ENCODE measurements at regions not wholly inside any gene's neighbourhood (a gene's known extent, or its start where the extent isn't known, plus 50 kb on each side); places are given as distances from the start of the nearest gene placed in this dataset.
"Not testable (repeated sequence)": the region's sequence is repeated elsewhere in the genome, so short reads cannot be mapped to it uniquely, and the experiment has no call there.

DNA sequence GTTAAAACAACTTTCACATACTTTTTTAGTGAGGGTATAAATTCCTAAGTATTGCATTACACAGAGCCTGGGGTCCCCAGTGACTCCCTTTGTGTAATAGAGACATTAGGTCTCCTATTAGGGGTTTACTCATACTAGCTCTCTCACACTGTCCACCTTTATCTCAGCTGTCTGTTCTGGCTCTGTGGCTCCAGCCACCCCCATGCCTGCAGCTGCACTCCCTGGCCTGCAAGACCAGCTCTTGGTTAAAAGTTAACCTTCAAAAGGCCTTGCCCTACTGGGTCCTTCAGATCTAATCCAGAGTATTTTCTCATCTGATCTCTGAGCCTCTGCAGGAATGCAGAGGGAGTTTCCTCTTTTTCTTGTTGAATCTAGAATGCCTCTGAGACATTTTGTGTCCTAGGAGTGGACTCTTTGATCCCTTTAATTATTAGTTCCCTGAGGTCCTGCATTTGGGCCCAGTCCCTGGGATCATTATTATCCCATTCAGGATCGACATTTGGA lies 280.9 kb downstream of the PYDC2 start:
- not testable (repeated sequence) for DNase-seq

DNA sequence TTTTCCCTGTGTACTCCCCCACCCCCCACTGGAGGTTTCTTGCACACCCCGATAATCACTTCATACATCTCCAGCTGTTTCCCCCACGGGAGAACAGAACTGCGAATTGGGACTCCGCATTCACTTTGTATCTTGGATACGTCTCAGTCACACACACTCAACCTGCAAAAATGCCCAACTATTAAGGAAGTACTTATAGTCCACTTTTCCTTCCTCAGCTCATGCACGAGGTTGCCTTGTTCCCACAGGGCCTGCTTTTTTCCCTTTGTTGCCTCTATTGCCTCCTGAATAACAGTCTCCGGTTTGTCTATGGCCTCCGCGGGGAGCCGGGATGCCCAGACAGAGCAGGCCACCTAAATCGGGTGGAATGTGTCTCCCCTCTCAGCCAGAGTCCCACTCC lies 282.3 kb downstream of the PYDC2 start:
- DNase-seq = no peak

DNA sequence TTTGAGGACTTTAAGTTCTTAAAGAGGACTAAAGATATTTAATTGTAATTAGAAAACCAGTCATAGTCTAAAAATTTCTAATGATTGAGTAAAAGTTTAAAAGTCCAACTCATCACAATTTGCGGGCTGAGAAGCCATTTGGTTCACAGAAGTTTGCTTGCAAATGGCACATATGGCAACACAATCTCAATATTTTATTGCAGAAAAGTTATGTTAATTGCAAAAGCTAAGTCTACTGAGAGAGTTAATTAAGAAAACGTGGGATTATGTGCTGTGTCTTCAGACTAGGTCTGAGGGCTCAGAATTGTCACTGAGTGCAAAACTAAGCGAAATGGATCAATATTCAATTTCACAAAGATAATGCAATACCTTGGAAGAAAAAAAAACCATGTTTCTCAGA lies 289.7 kb downstream of the PYDC2 start:
- no peak for DNase-seq

DNA sequence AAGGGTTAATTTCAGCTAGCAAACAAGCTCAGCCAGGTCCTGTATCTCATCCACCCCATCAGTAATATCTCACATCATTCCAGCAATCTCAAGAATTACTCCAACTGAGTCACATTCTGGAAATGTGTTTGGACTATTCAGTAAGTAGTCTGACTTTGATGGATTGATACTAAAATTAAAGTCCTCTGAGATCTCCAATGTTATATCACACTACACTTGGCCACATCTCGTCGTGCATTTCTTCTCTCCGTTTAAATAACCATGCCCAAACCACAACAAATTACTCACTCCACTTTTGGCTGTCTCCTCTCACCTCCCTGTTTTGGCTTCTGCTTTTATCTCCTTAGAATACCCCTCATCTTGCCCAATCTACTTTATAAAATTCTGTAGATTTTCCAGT lies 292.2 kb downstream of the PYDC2 start:
- DNase-seq = no peak

DNA sequence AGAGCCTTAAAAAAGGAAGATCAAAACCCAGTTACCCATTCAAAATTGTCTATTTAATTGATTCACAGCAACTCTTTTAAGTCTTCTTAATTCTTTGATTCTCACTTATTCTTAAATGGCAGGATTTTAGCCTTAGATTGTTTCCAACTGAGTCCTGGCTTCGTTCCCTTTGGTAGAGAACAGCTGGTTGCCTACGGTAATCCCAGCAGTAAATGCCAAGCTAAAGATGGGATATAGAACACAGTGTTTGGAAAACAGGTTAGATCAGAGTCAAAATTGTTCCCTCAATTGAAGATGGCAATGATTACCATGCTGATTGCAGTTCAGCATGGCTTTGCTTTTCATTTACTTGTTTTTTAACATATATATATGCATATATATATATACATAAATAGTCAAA lies 300.9 kb downstream of the PYDC2 start:
- no peak for DNase-seq

DNA sequence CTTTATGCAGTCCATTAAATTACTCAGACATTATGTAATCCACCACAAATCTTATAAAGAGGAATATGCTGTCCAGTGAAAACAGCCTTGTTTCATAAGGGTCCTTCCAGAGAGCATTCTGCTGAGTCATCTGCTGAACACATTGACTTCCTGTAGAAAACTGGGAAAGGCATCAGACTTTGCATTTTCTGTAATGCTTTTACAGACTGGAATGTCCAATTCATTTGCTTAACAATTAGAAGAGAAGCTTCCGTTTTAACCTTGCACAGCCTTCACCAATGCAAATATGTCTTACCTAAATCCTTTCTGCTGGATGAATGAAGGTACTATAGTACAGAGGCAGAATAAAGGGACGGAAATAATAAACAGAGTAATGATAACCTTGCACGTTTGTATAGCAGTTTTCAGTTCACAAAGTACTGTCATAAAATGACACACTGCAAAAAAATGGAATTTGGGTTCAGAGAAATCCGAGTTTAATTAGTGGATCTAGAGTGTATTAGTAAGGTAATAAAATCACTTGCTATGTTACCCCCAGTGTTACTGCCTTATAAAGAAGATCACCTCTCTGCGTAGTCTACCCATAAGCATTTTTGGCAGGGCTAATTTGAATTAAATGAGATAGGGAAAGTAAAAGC lies 301.5 kb downstream of the PYDC2 start:
- DNase-seq = peak; percentile 8

DNA sequence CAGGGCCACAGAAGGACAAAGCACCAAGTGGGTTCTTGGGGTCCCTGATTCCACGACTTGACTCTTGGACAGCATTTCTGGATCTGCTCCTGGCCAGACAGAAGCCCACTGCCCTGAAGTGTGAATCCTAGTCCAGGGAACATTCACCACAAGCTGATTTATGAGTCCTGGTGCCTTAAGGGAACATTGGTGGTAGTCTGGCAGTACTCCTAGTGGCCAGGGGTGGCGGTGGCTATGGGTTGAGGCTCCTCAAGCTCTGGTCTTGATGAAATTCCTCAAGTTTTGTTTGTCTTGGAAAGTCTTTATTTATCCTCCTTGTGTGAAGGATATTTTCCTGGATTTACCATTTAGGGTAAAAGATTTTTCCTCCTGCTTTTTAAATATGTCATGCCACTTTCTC lies 307.5 kb downstream of the PYDC2 start:
- DNase-seq = no peak

DNA sequence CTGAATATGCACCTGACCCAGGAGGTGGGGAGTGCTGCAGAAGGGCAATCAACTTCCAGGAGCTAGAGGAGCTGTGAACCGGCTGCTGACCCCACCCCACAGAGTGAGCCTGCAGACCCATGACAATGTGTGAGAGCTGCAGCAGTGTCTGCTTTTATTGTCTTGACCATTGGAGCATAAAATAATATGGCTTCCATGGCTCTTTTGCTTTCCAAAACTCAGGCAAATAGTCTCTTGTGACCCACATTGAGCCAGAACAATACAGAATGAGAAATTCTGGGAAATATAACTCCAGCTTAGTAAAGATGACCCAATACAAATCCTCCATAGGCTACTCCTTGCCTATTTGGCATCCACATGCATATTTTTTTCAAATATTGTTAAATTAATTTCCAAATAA lies 309.6 kb downstream of the PYDC2 start:
- no peak for DNase-seq

DNA sequence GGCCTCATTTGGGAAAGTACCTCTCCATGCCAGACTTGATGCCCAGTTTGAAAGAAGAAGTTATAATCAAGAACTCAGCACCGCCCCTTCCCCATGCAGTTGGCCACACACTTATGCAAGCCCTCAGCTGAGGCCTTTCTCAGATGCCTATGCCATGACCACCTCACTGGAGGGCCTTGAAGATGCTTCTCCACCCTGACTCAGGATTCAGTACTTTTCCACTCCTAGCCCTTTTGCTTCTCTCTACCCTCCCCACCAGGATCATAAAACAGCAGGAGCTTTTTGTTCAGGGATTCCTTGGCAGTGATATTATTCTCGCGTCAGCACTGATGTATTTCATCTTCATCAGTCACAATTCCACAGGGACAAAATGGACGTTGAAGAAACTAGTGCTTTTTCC lies 313.5 kb downstream of the PYDC2 start:
- no peak for DNase-seq

DNA sequence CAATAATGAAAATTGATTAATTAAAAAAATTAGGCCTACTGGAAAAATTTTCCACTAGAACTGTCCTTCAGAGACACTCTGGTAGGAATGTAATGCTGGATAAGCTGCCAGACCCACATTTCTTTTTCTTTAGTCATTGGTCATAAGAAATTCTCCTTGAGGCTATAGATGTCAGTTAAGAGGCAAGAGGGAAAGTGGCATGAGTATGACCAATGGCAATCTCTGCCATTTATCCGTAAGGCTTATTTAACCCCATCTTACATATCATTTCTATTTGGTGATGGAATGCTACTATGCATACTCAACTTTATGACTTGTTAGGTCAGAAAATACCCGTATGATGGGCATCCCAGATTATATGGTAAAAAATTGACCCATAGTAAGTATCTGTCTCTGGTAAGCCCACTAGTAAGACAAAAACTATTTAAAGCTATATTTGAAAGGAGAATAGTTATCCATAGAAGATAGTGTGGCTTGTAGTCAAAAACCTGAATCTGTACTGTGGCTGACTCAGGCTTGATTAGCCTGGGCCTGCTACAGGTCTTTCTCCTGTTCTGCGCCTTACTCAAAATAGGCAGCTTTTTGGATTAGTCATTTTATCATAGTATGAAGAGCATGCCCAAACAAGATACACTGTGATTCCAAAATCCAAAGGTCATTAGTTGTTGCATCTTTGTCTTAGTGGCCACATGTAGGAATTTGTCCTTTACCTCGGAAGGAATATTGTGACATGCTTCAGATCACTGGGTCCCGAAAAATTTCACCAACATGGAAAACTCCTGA lies 314.7 kb downstream of the PYDC2 start:
- no peak for DNase-seq

DNA sequence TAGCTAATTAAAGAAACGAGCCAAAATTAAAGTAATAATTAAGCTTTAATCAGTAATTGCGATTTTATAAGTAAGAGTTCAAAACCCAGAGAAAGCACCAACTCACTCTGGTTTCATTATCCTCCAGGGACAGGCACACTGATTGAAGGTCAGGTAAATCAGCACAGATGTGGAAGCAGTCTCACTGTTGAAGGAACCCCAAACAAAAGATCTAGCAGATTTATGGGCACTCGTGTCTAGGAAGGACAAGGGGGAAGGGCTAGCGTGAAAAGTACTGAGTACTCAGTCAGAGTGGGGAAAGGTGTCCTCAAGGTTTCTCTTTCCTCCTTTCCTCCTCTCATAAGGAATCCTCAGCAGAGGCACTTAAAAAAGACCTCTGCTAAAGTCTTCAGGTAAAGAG lies 320.1 kb downstream of the PYDC2 start:
- no peak for DNase-seq

DNA sequence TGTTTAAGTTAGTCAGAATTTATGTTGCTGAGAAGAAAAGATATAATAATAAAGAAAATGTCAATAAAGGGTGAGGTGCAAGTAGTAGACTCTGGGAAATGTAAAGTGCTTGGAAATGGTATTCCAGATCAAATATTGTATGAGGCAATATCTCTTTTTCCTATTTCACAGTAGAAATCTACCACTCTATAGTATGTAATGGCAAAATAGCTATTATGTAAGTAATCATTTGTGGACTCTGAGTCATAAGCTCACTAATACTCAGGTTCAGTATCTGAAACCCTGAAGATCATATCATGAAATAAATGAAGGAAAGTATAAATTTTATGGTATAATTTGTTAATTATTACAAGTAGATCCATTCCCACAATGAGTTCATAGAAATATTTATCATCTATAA lies 322.1 kb downstream of the PYDC2 start:
- no peak for DNase-seq

DNA sequence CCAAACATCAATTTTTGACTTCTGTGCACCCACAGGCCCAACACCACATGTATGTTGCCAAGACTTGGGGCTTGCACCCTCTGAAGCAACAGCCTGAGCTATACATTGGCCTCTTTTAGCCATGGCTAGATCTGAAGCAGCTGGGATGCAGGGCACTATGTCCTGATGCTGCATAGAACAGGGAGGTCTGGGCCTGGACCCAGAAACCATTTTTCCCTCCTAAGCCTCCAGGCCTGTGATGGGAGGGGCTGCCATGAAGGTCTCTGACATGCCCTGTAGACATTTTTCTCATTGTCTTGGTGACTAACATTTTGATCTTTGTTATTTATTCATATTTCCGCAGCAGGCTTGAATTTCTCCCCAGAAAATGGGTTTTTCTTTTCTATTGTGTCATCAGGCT lies 330.0 kb downstream of the PYDC2 start:
- no peak for DNase-seq

DNA sequence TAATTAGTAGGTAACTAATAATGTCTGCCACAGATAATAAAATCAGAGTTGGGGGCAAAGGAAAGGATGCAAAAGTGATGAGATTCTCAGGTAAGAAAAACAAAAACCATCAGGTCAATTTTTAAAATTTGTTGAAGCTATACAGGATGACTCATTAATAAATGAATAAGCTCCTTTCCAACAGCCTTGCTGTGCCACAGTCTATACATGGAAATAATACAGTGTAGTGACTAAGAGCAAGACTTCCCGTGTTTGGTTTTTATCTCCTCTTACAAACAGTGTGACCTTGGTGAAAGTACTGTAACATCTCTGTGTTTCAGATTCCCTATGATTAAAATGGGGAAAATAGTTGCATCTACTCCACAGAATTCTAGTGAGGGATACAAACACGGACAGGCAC lies 331.6 kb downstream of the PYDC2 start:
- no peak for DNase-seq

DNA sequence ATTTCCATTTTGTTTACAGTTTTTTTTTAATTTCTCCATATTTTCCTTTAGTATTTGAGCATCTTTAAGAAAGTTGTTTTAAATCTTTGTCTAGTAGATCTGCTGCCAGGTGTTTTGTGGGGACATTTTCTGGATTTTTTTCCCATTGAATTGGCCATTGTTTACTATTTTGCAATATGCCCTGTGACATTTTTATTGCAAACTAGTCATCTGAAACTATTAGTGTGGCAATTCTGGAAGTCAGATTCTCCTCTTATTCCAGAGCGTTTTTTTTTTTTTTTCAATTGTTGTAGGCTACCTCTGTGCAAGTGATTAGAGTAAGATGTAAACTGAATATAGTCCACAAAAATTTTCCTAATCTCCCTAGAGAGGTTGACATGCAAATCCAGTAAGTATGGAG lies 334.2 kb downstream of the PYDC2 start:
- no peak for DNase-seq

DNA sequence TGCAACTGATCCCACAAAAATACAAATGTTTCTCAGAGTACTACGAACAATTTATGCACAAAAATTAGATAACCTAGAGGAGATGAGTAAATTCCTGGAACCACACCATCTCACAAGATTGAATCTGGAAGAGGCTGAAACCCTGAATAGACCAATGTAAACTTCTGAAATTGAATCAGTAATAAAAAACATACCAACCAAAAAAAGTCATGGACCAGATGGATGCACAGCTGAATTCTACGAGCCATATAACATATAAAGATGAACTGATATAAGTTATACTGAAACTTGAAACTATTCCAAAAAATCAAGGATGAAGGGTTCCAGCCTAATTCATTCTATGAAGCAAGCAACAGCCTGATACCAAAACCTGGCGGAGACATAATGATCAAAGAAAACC lies 336.3 kb downstream of the PYDC2 start:
- no peak for DNase-seq

DNA sequence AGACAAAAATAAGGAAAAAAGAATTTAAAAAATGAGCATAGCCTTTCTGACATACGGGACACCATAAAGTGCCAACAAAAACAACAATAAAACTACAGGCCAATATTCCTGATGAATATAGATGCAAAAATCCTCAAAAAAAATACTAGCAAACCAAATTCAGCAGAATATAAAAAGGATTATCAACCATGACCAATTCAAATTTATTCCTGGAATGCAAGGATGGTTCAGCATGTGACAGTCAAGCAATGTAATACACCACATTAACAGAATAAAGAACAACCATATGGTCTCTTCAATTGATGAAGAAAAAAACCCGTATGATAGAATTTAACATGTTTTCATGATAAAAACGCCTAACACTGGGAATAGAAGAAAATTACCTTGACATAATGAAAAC lies 341.7 kb downstream of the PYDC2 start:
- DNase-seq = no peak

DNA sequence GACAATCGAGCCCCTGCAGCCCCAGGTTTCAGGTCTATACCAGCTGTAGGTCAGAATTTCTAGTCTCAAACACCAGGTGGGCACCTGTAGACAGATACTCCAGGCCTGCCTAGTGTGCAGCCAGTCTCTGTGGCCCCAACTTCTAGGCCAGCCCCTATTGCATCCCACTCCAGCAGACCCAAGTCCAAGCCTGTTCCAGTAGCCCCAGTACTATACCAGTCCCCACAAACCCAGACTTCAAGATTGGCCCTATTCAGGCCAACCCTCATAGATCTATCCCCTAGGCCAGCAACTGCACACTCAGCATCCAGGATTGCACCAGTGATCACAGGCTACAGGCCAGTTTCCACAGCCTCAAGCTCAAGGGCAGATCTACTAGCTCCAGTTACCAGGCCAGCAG lies 344.0 kb downstream of the PYDC2 start:
- DNase-seq = no peak

DNA sequence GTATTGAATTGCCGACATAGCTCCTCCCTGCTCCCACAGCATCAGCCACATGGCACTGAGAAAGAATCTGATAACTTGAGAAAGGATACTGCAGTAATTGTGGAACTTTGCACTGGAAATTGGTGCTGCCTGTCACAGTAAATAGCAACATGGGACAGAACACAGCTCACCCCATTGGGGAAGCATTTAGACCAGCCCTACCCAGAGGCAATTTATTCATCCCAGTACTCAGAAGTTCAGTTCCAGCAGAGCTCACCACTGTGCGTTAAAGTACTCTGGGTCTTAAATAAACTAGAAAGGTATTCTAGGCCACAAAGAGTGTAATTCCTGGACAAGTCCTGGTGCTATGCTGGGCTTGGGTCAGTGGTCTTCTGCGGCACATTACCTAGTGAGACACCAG lies 347.1 kb downstream of the PYDC2 start:
- DNase-seq = no peak

DNA sequence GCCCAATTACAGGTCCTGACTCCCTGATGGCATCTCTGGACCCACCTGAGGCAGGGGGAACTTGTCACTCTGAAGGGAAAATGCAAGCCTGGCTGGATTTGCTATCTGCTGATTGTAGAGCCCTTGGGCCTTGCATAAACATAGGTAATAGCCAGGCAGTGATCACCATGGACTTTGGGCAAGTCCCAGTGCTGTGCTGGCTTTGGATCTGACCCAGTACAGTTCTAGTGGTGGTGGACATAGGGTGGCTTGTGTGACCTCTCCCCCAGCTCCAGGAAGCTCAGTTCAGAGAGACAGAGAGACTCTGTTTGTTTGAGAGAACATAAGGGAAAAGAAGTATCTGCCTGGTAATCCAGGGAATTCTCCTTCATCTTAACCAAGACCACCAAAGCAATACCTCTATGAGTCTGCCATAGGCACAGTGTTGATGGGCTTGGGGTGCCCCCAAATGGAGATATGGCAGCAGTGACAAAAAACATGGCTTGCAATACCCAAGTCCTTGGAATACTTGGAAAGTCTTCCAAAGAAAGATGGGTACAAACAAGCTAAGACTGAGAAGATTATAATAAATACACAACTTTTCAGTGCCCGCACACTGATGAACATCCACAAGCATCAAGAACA lies 348.5 kb downstream of the PYDC2 start:
- no peak for DNase-seq

DNA sequence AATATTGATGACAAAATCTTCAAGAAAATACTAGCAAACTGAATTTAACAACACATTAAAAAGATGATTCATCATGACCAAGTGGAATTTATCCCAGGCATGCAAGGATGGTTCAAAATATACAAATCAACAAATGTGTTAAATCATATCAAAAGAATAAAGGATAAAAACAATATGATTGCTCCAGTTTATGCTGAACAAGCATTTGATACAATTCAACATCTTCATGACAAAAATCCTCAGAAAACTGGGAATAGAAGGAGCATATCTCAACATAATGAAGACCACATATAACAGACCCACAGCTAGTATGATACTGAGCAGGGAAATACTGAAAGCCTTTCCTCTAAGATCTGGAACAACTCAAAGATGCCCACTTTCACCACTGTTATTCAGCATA lies 352.3 kb downstream of the PYDC2 start:
- no peak for DNase-seq

DNA sequence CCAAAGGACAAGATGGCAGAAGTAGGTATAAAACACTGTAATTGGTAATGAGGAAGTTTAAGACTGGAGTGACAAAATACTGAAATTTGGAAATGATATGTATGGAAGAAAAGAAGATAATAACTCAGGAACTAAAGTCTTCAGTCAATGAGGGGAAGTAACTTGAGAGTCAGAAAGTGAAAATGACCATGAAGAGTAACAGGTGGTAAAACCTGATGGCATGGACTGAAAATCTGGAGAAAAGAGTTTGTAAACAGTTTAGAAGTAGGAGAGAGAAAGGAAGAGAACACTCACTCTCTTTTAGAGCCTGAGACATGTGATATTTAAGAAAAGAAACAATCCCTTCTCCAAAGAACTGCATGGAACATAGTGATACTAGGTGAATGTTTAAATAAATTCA lies 387.9 kb downstream of the PYDC2 start:
- DNase-seq = no peak

DNA sequence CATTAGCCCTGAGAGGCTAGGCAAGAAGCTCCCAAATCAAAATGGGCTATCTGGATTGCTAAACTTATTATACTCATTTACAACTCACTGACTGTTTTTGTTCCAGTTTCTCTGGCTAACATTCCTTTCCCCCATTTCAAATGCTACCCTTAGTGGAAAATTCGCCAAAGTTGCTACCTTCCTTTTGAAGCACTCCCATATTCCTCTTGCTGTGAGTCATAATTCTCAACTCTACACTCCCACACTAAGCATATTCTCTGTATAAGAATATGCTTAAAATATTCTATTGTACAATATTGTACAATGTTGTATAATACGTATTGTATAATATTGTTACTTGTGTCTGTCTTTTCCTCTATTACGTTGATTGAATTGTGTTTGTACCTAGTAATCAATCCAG lies 398.6 kb downstream of the PYDC2 start:
- no peak for DNase-seq
